ENCODE measurements at regions not wholly inside any gene's neighbourhood (a gene's known extent, or its start where the extent isn't known, plus 50 kb on each side); places are given as distances from the start of the nearest gene placed in this dataset.

GRCh38 chr6:23732521-23732920, 393.5 kb upstream of the NRSN1 start:
- no peaks in the 10 kb centered on the region for H3K9me2 ChIP-seq (replicated peaks; ENCODE audit: low read depth, low read length)
- H3K36me3 ChIP-seq (ENCODE audit: insufficient read depth, low read length), result no peaks in the 10 kb centered on the region
- no peak overlapping the region for H3K9ac ChIP-seq (ENCODE audit: low read depth, low read length, poor library complexity, severe bottlenecking)
- no peak overlapping the region for H3K4me3 ChIP-seq (ENCODE audit: low read length, poor library complexity, severe bottlenecking)
- no peaks in the 10 kb centered on the region for H3K27me3 ChIP-seq (ENCODE audit: insufficient read depth, low read length, poor library complexity, severe bottlenecking)
- no peaks in the 10 kb centered on the region for H3K4me1 ChIP-seq (ENCODE audit: insufficient read depth, low read length, poor library complexity, severe bottlenecking)
- H4K20me1 ChIP-seq (ENCODE audit: insufficient read depth, low read length, poor library complexity, severe bottlenecking), result no peaks in the 10 kb centered on the region
- no peaks in the 10 kb centered on the region for H3K79me2 ChIP-seq (ENCODE audit: insufficient read depth, low read length)
- H2AFZ ChIP-seq (ENCODE audit: low read length), result no peak overlapping the region
- H3K4me2 ChIP-seq (ENCODE audit: low read depth, low read length, poor library complexity, severe bottlenecking), result no peak overlapping the region
- H3K9me3 ChIP-seq (ENCODE audit: insufficient read depth, low read depth, low read length), result no peaks in the 10 kb centered on the region
- no peak for TF ChIP-seq CTCF (conservative IDR thresholded peaks at IDR 0.05; ENCODE audit: low read length)
- TF ChIP-seq EZH2phosphoT487 (IDR thresholded peaks at IDR 0.05; ENCODE audit: borderline replicate concordance), result no peak
- no peaks in the 10 kb centered on the region for H3F3A ChIP-seq (ENCODE audit: low read depth)

GRCh38 chr6:23735151-23735550, 390.9 kb upstream of the NRSN1 start:
- Histone ChIP-seq H3K9me2 (replicated peaks; ENCODE audit: low read depth, low read length) (no peaks in the 10 kb centered on the region), H3K9ac (ENCODE audit: low read depth, low read length, poor library complexity, severe bottlenecking) (no peak overlapping the region), H3K4me2 (ENCODE audit: low read depth, low read length, poor library complexity, severe bottlenecking) (no peak overlapping the region), H3K36me3 (ENCODE audit: insufficient read depth, low read length) (no peaks in the 10 kb centered on the region), H3K79me2 (ENCODE audit: insufficient read depth, low read length) (no peaks in the 10 kb centered on the region), H4K20me1 (ENCODE audit: insufficient read depth, low read length, poor library complexity, severe bottlenecking) (no peaks in the 10 kb centered on the region), H2AFZ (ENCODE audit: low read length) (no peak overlapping the region), H3K4me1 (ENCODE audit: insufficient read depth, low read length, poor library complexity, severe bottlenecking) (no peaks in the 10 kb centered on the region), H3F3A (ENCODE audit: low read depth) (no peaks in the 10 kb centered on the region), H3K9me3 (ENCODE audit: insufficient read depth, low read depth, low read length) (no peaks in the 10 kb centered on the region), H3K27me3 (ENCODE audit: insufficient read depth, low read length, poor library complexity, severe bottlenecking) (no peaks in the 10 kb centered on the region), H3K4me3 (ENCODE audit: low read length, poor library complexity, severe bottlenecking) (no peak overlapping the region)
- TF ChIP-seq EZH2phosphoT487 (IDR thresholded peaks at IDR 0.05; ENCODE audit: borderline replicate concordance) (no peak), CTCF (conservative IDR thresholded peaks at IDR 0.05; ENCODE audit: low read length) (no peak)

GRCh38 chr6:23736577-23736976, 389.4 kb upstream of the NRSN1 start:
- Histone ChIP-seq H3K9ac (ENCODE audit: low read depth, low read length, poor library complexity, severe bottlenecking) (no peak overlapping the region), H3F3A (ENCODE audit: low read depth) (no peaks in the 10 kb centered on the region), H3K27me3 (ENCODE audit: insufficient read depth, low read length, poor library complexity, severe bottlenecking) (no peaks in the 10 kb centered on the region), H3K79me2 (ENCODE audit: insufficient read depth, low read length) (no peaks in the 10 kb centered on the region), H3K9me3 (ENCODE audit: insufficient read depth, low read depth, low read length) (no peaks in the 10 kb centered on the region), H3K36me3 (ENCODE audit: insufficient read depth, low read length) (no peaks in the 10 kb centered on the region), H3K9me2 (replicated peaks; ENCODE audit: low read depth, low read length) (no peaks in the 10 kb centered on the region), H3K4me3 (ENCODE audit: low read length, poor library complexity, severe bottlenecking) (no peak overlapping the region), H4K20me1 (ENCODE audit: insufficient read depth, low read length, poor library complexity, severe bottlenecking) (no peaks in the 10 kb centered on the region), H2AFZ (ENCODE audit: low read length) (no peak overlapping the region), H3K4me1 (ENCODE audit: insufficient read depth, low read length, poor library complexity, severe bottlenecking) (no peaks in the 10 kb centered on the region), H3K4me2 (ENCODE audit: low read depth, low read length, poor library complexity, severe bottlenecking) (no peak overlapping the region)
- TF ChIP-seq EZH2phosphoT487 (IDR thresholded peaks at IDR 0.05; ENCODE audit: borderline replicate concordance) (no peak), CTCF (conservative IDR thresholded peaks at IDR 0.05; ENCODE audit: low read length) (no peak)

Data from Loucy (cell line).